Skeletal muscle tissue (tissue), 3 donors: ENCODE measurements at regions not wholly inside any gene's neighbourhood (a gene's known extent, or its start where the extent isn't known, plus 50 kb on each side); places are given as distances from the start of the nearest gene placed in this dataset.

Experiments used
- H3K27ac ChIP-seq: one replicate; pipeline ENCODE4 v1.7.0; 2013; ENCODE audit warnings: mild to moderate bottlenecking, low read depth, low read length, inconsistent platforms
- H3K27me3 ChIP-seq, 3 donors: one replicate each; pipeline ENCODE4 v1.7.0; 2013; ENCODE audit warnings: low read length in 3 of 3; ENCODE audit not compliant: control insufficient read depth in 3 of 3, insufficient read depth in 3 of 3
- H3K36me3 ChIP-seq, 3 donors: one replicate each; pipeline ENCODE4 v1.7.0; 2013; ENCODE audit warnings: low read length in 3 of 3; ENCODE audit not compliant: control insufficient read depth in 3 of 3, insufficient read depth in 3 of 3
- H3K4me1 ChIP-seq, 3 donors: one replicate each; pipeline ENCODE4 v1.7.0; 2013; ENCODE audit warnings: low read length in 3 of 3, mild to moderate bottlenecking in 3 of 3; ENCODE audit not compliant: control insufficient read depth in 3 of 3, insufficient read depth in 3 of 3
- H3K4me3 ChIP-seq, 3 donors: one replicate each; pipeline ENCODE4 v1.7.0; 2013; ENCODE audit warnings: low read length in 3 of 3
- H3K9ac ChIP-seq, 3 donors: one replicate each; pipeline ENCODE4 v1.7.0; 2013; ENCODE audit warnings: low read length in 3 of 3, mild to moderate bottlenecking in 3 of 3, moderate library complexity in 2 of 3, low read depth in 1 of 3
- H3K9me3 ChIP-seq, 3 donors: one replicate each; pipeline ENCODE4 v1.7.0; 2013; ENCODE audit warnings: low read length in 3 of 3; ENCODE audit not compliant: control insufficient read depth in 3 of 3
- donor health status: Osteomylitis.

DNA sequence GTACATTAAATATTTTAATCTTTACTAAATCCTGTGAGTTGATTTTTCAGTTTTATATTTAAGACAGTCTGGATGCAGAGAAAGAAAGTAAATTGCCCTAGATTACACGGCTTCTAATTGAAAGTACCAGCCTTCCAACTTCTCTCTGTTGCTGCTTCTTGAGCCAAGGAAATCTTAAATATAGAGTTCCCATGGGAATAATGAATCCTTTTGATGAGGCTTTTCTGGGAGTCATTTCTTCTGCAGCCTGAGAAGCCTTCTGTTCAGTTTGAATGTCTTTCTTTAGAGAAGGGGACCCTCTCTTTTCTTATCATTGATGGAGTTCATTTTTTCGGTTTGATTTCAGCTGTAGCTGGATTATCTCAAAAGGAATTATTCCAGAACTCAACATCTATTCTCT lies 317.3 kb upstream of the PTPRD start:
- no peak overlapping the region for H3K4me3 ChIP-seq
- no peaks in the 10 kb centered on the region for H3K9me3 ChIP-seq
- no peaks in the 10 kb centered on the region for H3K4me1 ChIP-seq
- H3K9ac ChIP-seq: no peak overlapping the region
- H3K36me3 ChIP-seq: no peaks in the 10 kb centered on the region
- H3K27ac ChIP-seq: no peak overlapping the region
- no peaks in the 10 kb centered on the region for H3K27me3 ChIP-seq

DNA sequence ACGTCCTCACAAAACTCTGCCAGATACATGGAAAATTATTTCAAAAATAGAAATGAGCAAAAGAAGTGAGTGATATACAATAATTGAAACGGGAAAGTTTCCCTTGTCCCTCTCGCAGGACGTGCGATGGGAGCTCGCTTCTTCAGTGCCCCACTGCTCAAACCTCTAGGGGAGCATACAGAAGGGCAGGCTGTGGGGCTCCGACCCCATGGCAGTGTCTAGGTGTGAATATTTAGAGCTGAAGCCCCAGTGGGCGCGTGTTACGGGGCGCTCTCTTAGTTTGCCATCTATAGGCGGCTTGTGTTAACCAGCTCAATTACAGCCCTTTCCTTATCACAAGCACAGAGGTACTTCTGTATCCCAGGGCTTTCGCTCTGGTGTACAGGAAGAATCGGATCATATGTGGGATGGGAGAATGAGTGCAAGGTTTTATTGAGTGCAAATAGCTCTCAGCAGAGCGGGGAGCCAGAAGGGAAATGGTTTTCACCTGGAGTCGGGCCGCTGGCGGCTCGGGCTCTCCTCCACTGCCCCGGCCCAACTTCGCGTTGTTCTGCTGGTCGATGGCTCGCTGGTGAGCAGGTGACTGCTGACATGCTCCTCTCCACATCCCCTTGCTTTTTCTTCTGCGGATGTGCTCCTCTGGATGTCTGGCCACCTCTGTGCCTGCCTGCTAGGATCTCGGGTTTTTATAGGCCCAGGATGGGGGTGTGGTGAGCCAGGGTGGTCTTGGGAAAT lies 334.0 kb upstream of the PTPRD start:
- H3K27ac ChIP-seq: no peak overlapping the region
- no peaks in the 10 kb centered on the region for H3K9me3 ChIP-seq
- H3K4me3 ChIP-seq: no peak overlapping the region
- no peaks in the 10 kb centered on the region for H3K27me3 ChIP-seq
- no peak overlapping the region for H3K9ac ChIP-seq
- no peaks in the 10 kb centered on the region for H3K4me1 ChIP-seq
- no peaks in the 10 kb centered on the region for H3K36me3 ChIP-seq

DNA sequence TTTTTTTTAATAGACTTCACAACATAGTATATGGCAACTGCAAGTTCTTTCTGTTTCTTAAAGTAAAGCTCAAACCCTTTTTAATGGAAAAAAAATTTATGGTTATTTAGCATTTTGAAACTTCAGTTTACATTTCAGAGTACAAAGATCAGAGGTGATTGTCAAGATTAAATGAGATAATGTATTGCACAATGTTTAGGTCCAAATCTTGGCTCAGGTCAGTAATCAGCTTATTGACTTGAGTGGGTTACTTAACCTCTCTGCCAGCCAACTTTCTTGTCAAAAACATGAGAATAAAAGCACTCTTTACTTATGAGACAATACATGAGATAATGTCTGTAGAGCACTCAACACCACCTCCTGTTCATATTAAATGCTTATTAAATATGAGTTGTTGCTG lies 345.1 kb upstream of the PTPRD start:
- Histone ChIP-seq H3K27ac (no peak overlapping the region), H3K9ac (no peak overlapping the region), H3K4me3 (no peak overlapping the region), H3K9me3 (no peaks in the 10 kb centered on the region), H3K27me3 (no peaks in the 10 kb centered on the region), H3K36me3 (no peaks in the 10 kb centered on the region), H3K4me1 (no peaks in the 10 kb centered on the region)

DNA sequence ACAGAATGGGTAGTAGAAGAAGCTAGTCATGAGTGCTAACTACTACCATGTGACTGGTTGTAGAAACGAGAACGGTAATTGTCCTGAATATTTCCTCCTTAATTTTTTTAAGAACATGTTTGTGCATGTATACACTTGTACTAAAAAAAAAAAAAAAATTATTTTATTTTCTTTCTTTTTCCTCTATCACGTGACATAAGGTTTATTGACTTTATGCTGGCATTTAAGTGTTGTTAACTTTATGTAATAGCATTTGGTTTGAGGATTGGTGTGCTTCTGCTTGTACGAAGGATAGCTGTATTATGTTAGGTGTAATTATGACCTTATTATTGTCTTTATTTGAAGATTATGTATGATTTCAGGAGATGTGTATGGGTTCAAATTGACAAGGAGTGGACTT lies 349.1 kb upstream of the PTPRD start:
- H3K27ac ChIP-seq: no peak overlapping the region
- no peak overlapping the region for H3K9ac ChIP-seq
- H3K9me3 ChIP-seq: no peaks in the 10 kb centered on the region
- no peaks in the 10 kb centered on the region for H3K4me1 ChIP-seq
- H3K4me3 ChIP-seq: no peak overlapping the region
- no peaks in the 10 kb centered on the region for H3K36me3 ChIP-seq
- H3K27me3 ChIP-seq: no peaks in the 10 kb centered on the region

DNA sequence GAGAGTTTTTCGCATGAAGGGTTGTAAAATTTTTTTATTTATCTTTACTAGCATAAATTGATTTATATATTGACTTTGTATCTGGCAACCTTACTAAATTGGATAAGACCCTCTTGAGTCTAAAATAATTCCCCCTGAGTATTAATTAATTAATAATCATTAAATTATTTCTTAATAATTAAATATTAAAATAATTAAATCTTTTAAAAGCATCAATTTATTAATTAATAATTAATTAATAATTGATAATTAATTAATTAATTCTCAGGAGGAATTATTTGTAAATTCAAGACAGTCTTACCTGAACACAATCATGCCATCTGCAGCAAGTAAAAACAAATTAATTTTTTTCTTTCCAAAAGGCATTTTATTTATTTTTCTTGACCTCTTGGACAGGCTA lies 370.4 kb upstream of the PTPRD start:
- Histone ChIP-seq H3K4me1 (no peaks in the 10 kb centered on the region), H3K9ac (no peak overlapping the region)

DNA sequence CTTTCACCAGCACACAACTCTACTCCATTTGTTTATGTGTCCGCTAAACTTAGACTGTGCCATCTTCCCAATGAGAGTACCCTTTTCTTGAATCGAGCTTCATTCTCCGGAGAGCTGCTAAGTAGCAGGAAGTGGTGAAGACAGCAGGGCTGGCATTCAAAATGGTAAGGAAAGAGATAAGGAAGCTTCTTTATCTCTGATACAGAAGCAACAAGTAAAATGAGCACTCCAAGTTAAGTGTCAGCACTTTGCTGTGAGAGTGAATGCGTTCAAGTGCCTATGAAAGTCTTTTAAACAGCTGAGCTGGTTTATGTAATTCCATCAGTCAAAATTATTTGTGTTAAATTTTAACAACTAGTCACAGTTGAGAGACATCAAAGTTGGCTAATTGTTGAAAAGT lies 386.8 kb upstream of the PTPRD start:
- Histone ChIP-seq H3K36me3 (no peaks in the 10 kb centered on the region), H3K27ac (no peak overlapping the region), H3K27me3 (no peaks in the 10 kb centered on the region), H3K4me1 (no peaks in the 10 kb centered on the region), H3K4me3 (no peak overlapping the region), H3K9ac (no peak overlapping the region), H3K9me3 (no peaks in the 10 kb centered on the region)

More for the DNA sequence above, 370.4 kb upstream of the PTPRD start:
- Histone ChIP-seq H3K27me3 (no peaks in the 10 kb centered on the region), H3K27ac (no peak overlapping the region), H3K36me3 (no peaks in the 10 kb centered on the region), H3K9me3 (no peaks in the 10 kb centered on the region), H3K4me3 (no peak overlapping the region)

DNA sequence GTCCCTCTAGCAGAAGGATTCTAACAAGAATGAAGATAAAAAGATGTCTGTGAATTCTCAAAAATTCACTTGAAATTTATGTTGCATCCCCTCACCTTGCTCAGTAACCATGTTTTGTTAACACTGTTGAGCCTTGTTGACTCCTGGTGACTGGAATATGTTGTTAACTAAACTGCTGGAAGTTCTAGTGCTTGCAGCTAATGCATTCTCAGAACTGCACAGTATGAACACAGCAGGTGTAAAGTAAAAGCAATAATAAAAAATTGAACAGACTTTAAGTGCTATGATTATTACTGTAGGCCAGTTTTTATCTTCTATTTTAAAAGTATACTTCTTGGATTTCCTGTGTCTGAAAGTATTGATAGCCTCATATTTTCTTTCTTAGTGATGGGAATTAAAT lies 388.7 kb upstream of the PTPRD start:
- Histone ChIP-seq H3K4me3 (no peak overlapping the region), H3K9ac (no peak overlapping the region), H3K27me3 (no peaks in the 10 kb centered on the region), H3K4me1 (no peaks in the 10 kb centered on the region), H3K9me3 (no peaks in the 10 kb centered on the region), H3K27ac (no peak overlapping the region), H3K36me3 (no peaks in the 10 kb centered on the region)

DNA sequence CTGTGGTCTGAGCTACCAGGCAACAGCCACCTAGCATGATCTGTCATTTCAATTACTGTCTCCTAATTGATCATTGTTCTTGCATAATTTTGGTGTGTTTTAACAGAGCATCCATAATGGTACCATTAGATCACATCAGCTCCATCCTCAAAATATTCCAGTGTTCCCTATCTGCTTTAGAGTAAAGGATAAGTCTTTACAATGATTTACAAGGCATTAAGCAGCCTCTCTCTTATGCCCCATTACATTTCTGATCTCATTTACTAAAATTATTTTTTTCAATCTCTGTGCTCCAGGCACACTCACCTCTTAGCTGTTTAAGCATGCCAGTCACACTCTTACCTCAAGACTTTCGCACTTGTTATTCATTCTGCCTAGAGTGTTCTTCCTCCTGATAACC lies 389.9 kb upstream of the PTPRD start:
- Histone ChIP-seq H3K9ac (no peak overlapping the region), H3K36me3 (no peaks in the 10 kb centered on the region), H3K9me3 (no peaks in the 10 kb centered on the region), H3K4me3 (no peak overlapping the region), H3K4me1 (no peaks in the 10 kb centered on the region), H3K27me3 (no peaks in the 10 kb centered on the region), H3K27ac (no peak overlapping the region)

DNA sequence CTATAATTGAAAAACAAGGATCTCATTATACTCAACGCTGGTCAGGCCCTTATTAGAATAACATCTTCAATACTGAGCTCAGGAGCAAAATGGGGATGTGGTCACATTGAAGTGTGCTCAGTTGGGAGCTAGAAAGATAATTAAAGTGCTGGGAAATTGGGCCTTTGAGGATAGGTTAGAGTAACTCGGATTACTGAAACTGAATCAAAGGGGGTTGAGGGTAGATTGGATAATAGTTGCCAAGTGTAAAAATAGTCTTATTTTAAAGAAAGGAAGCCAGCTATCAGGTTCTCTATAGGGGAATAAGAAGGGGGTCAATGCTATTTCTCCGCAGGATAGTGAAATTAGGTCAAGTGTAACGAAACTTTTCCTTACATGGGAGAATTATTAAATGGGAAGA lies 391.0 kb upstream of the PTPRD start:
- Histone ChIP-seq H3K4me1 (no peaks in the 10 kb centered on the region), H3K27me3 (no peaks in the 10 kb centered on the region), H3K4me3 (no peak overlapping the region), H3K36me3 (no peaks in the 10 kb centered on the region), H3K27ac (no peak overlapping the region), H3K9me3 (no peaks in the 10 kb centered on the region), H3K9ac (no peak overlapping the region)

DNA sequence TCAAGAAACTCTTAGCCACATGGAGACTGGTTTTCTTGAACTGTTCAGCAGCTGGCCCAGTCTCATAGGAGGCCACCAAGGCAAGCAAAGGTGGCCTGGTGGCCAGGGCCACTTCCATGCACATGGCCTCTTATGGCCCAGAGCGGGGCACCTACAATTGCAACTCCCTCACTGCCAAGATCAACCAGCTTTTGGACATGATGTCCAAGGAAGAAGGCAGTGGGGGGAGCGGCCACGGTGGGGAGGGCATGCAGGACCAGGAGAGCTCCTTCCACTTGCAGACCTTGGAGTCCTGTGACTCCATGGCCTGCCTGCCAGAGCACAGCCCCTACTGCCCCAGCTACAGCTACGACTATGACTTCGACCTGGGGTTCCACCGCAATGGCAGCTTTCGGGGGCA lies 398.9 kb upstream of the PTPRD start:
- Histone ChIP-seq H3K9ac (no peak overlapping the region), H3K27me3 (no peaks in the 10 kb centered on the region), H3K4me1 (no peaks in the 10 kb centered on the region), H3K9me3 (no peaks in the 10 kb centered on the region), H3K27ac (no peak overlapping the region), H3K36me3 (no peaks in the 10 kb centered on the region), H3K4me3 (no peak overlapping the region)
